Caco-2 (cell line): ENCODE measurements at regions not wholly inside any gene's neighbourhood (a gene's known extent, or its start where the extent isn't known, plus 50 kb on each side); places are given as distances from the start of the nearest gene placed in this dataset.

Experiments
- BruUV-seq: library from RNA; stranded (reverse); fragments of 400-500 nt; replicated peaks from 2 replicates; lab custom pipeline; 2021; lab: Mats Ljungman, UMichigan
- CTCF ChIA-PET: fragments of 300-600 bp; sonication (Branson Sonifier 250); formaldehyde crosslinking; loops from one replicate; lab custom pipeline; 2022; ENCODE audit warnings: antibody characterized with exemption; lab: Charles Lee
- POLR2A ChIA-PET: fragments of 300-600 bp; sonication (Branson Sonifier 250); formaldehyde crosslinking; loops from one replicate; lab custom pipeline; 2022; ENCODE audit warnings: antibody characterized with exemption; lab: Charles Lee
- DNase-seq, 2 experiments: peaks; one replicate each; pipeline versions ENCODE4 v3.0.0 to v3.0.0-alpha.2; 2020 to 2022
- H3K27me3 ChIP-seq: replicated peaks from 2 replicates; pipeline ENCODE4 v1.6.0; 2011; ENCODE audit warnings: low read length; ENCODE audit not compliant: control insufficient read depth, insufficient read depth
- H3K36me3 ChIP-seq: 2 replicates; pipeline ENCODE4 v1.5.1; 2011; ENCODE audit warnings: low read length; ENCODE audit not compliant: control insufficient read depth, insufficient read depth
- H3K4me1 ChIP-seq: fragments of 250-450 bp; sonication (Bioruptor Pico); 2 replicates; pipeline ENCODE4 v1.5.1; 2020; ENCODE audit warnings: mild to moderate bottlenecking
- H3K4me3 ChIP-seq: 2 replicates; pipeline ENCODE4 v1.5.1; 2011; ENCODE audit warnings: low read depth, mild to moderate bottlenecking, control low read depth, low read length
- H3K9me3 ChIP-seq: fragments of 250-450 bp; sonication (Bioruptor Pico); 2 replicates; pipeline ENCODE4 v1.5.1; 2020; ENCODE audit warnings: mild to moderate bottlenecking, moderate library complexity
- H3K27ac Mint-ChIP-seq: one replicate; pipeline ENCODE4 v1.8.0; 2022; ENCODE audit warnings: mixed read lengths; ENCODE audit not compliant: unreplicated experiment
- H3K27me3 Mint-ChIP-seq: one replicate; pipeline ENCODE4 v1.8.0; 2022; ENCODE audit warnings: mixed read lengths; ENCODE audit not compliant: insufficient read depth, unreplicated experiment
- H3K36me3 Mint-ChIP-seq: one replicate; pipeline ENCODE4 v1.8.0; 2022; ENCODE audit warnings: mild to moderate bottlenecking, mixed read lengths; ENCODE audit not compliant: insufficient read depth, unreplicated experiment
- H3K4me1 Mint-ChIP-seq: one replicate; pipeline ENCODE4 v1.8.0; 2022; ENCODE audit warnings: low read depth, mixed read lengths; ENCODE audit not compliant: unreplicated experiment
- H3K4me3 Mint-ChIP-seq: one replicate; pipeline ENCODE4 v1.8.0; 2022; ENCODE audit warnings: mild to moderate bottlenecking, moderate library complexity, mixed read lengths; ENCODE audit not compliant: unreplicated experiment
- H3K9me3 Mint-ChIP-seq: one replicate; pipeline ENCODE4 v1.8.0; 2022; ENCODE audit warnings: mixed read lengths; ENCODE audit not compliant: unreplicated experiment
- intact Hi-C: fragments of 100-400 bp; cut with micrococcal nuclease; formaldehyde crosslinking; loops from one replicate; pipeline ENCODE4 v1.10.0; 2022; ENCODE audit not compliant: unreplicated experiment
- TF ChIP-seq, protein P1 (sequence below), 2 experiments: fragments of 200-600 bp in 1 of 2; IDR thresholded peaks; 1 replicate in 1 of 2; 2 replicates in 1 of 2; pipeline versions ENCODE4 v1.5.1 to v1.8.0; 2011 to 2022; ENCODE audit warnings: antibody characterized with exemption in 1 of 2, control low read depth in 1 of 2, inconsistent platforms in 1 of 2, low read depth in 1 of 2, low read length in 1 of 2, mild to moderate bottlenecking in 1 of 2, moderate library complexity in 1 of 2; ENCODE audit not compliant: insufficient read depth in 1 of 2, severe bottlenecking in 1 of 2, unreplicated experiment in 1 of 2

GRCh38 chr2:239466061-239466754 is 65.4 kb upstream of the HDAC4 start:
- Mint-ChIP-seq H3K9me3 (no peaks in the 10 kb centered on the region), H3K27me3 (no peaks in the 10 kb centered on the region), H3K4me1 (no peaks in the 10 kb centered on the region), H3K27ac (no peak overlapping the region), H3K36me3 (no peaks in the 10 kb centered on the region), H3K4me3 (no peak overlapping the region)
- TF ChIP-seq, protein P1, sequence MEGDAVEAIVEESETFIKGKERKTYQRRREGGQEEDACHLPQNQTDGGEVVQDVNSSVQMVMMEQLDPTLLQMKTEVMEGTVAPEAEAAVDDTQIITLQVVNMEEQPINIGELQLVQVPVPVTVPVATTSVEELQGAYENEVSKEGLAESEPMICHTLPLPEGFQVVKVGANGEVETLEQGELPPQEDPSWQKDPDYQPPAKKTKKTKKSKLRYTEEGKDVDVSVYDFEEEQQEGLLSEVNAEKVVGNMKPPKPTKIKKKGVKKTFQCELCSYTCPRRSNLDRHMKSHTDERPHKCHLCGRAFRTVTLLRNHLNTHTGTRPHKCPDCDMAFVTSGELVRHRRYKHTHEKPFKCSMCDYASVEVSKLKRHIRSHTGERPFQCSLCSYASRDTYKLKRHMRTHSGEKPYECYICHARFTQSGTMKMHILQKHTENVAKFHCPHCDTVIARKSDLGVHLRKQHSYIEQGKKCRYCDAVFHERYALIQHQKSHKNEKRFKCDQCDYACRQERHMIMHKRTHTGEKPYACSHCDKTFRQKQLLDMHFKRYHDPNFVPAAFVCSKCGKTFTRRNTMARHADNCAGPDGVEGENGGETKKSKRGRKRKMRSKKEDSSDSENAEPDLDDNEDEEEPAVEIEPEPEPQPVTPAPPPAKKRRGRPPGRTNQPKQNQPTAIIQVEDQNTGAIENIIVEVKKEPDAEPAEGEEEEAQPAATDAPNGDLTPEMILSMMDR (IDR thresholded peaks at IDR 0.05; ENCODE audit: insufficient read depth in 1 of 2, low read depth in 1 of 2, low read length in 1 of 2, severe bottlenecking in 1 of 2, unreplicated experiment in 1 of 2), result no peak
- no TSS peak for BruUV-seq
- no peak overlapping the region for H3K4me3 ChIP-seq
- no peaks in the 10 kb centered on the region for H3K4me1 ChIP-seq
- DNase-seq, result no peak
- CTCF ChIA-PET, result interaction anchor here (0.6 kb wide), 1 partner anchor 460 kb away, joined by 3 read pairs; no protein-coding TSS in a partner anchor
- H3K9me3 ChIP-seq, result no peaks in the 10 kb centered on the region
- intact Hi-C loops, result no loop called here
- H3K27me3 ChIP-seq, result no peaks in the 10 kb centered on the region
- POLR2A ChIA-PET, result no interaction called here
- H3K36me3 ChIP-seq, result no peaks in the 10 kb centered on the region

DNA sequence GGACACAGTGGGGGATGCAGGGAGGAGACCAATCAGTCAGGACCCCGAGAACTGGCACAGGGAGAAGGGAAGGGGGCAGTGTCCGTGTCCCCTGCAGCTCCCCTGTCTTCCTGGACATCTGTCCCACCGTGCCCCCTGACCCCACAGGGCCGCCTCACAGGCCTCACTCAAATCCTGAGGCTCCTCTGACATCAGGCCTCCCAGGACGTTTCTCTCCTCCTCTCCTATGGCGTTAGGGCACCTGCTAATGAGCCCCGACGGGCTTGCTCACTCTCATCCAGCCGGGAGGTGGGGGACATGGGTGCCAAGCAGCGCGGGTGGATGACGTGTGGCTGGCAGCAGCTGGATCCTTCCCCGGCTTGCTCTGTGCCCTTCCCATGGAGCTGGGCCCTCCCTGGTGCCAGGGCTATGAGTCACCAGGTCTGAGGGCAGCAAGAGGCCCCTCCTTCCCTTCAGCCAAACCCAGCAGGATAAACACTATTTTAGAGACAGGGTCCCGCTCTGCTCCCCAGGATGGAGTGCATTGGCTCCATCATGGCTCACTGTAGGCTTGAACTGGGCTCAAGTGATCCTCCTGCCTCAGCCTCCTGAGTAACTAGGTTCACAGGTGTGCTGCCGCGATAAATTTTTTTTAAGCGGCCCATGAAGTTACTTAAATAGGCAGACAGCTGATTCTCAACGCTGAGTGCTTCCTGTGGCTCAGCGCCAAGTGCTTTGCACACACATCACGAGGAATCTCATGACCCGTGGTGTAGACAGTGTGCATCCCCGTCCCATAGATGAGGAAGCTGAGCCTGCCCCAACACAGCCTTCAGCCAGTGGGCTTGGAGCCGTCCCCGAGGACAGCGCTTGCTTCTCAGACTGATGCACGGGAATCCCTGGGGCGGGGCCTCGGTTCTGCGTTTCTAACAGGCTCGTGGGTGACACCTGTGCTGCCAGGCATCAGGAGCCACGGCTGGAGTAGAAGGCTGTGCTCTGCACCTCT is 64.5 kb upstream of the HDAC4 start:
- Mint-ChIP-seq H3K27me3 (no peaks in the 10 kb centered on the region), H3K4me1 (no peaks in the 10 kb centered on the region), H3K4me3 (no peak overlapping the region), H3K27ac (no peak overlapping the region), H3K9me3 (no peaks in the 10 kb centered on the region), H3K36me3 (no peaks in the 10 kb centered on the region)
- H3K4me3 ChIP-seq, result no peak overlapping the region
- ChIA-PET POLR2A (no interaction called here), CTCF (interaction anchor here (0.6 kb wide), 1 partner anchor 461 kb away, joined by 3 read pairs; no protein-coding TSS in a partner anchor)
- H3K36me3 ChIP-seq, result no peaks in the 10 kb centered on the region
- BruUV-seq, result no TSS peak
- no peaks in the 10 kb centered on the region for H3K9me3 ChIP-seq
- no peak for DNase-seq
- intact Hi-C loops, result no loop called here
- TF ChIP-seq, protein P1 (IDR thresholded peaks at IDR 0.05; ENCODE audit: insufficient read depth in 1 of 2, low read depth in 1 of 2, low read length in 1 of 2, severe bottlenecking in 1 of 2, unreplicated experiment in 1 of 2), result no peak
- no peaks in the 10 kb centered on the region for H3K4me1 ChIP-seq
- no peaks in the 10 kb centered on the region for H3K27me3 ChIP-seq
